ENCODE measurements at regions not wholly inside any gene's neighbourhood (a gene's known extent, or its start where the extent isn't known, plus 50 kb on each side); places are given as distances from the start of the nearest gene placed in this dataset.

GRCh38 chr4:30473225-30473624 lies 246.9 kb upstream of the PCDH7 start:
- no peak overlapping the region for H3K4me3 Mint-ChIP-seq
- H3K27me3 Mint-ChIP-seq (ENCODE audit: insufficient read depth, low read depth, poor library complexity): no peaks in the 10 kb centered on the region
- H3K27ac ChIP-seq (ENCODE audit: low read depth): no peak overlapping the region
- no peaks in the 10 kb centered on the region for H3F3A ChIP-seq (replicated peaks; ENCODE audit: low read depth)
- H3K4me2 ChIP-seq: no peak overlapping the region
- no peaks in the 10 kb centered on the region for H3K4me1 ChIP-seq (ENCODE audit: insufficient read depth)
- H3K79me2 ChIP-seq (replicated peaks; ENCODE audit: insufficient read depth): no peaks in the 10 kb centered on the region
- H2AFZ ChIP-seq: no peak overlapping the region
- ATAC-seq (no peak), DNase-seq (ENCODE audit: low spot score) (no peak)
- H4K20me1 ChIP-seq (replicated peaks; ENCODE audit: insufficient read depth): no peaks in the 10 kb centered on the region
- H3K9me2 ChIP-seq (ENCODE audit: insufficient read depth): no peaks in the 10 kb centered on the region
- H3K9me3 Mint-ChIP-seq: no peaks in the 10 kb centered on the region
- no peaks in the 10 kb centered on the region for H3K36me3 ChIP-seq (ENCODE audit: insufficient read depth)
- H3K4me1 Mint-ChIP-seq: no peaks in the 10 kb centered on the region
- no peaks in the 10 kb centered on the region for H3K36me3 Mint-ChIP-seq (ENCODE audit: low read depth)
- TF ChIP-seq NANOG (IDR thresholded peaks at IDR 0.05; ENCODE audit: borderline replicate concordance) (no peak), ETS1 (IDR thresholded peaks at IDR 0.05) (no peak), ZNF331 (CRISPR knock-in tag; IDR thresholded peaks at IDR 0.05; ENCODE audit: low read depth) (no peak), REST (IDR thresholded peaks at IDR 0.05; ENCODE audit: unreplicated experiment) (no peak), EZH2 (IDR thresholded peaks at IDR 0.05; ENCODE audit: low read depth, unreplicated experiment) (no peak), STAT1 (IDR thresholded peaks at IDR 0.05; ENCODE audit: unreplicated experiment) (no peak), ZNF114 (CRISPR knock-in tag; IDR thresholded peaks at IDR 0.05) (no peak), POLR2AphosphoS5 (IDR thresholded peaks at IDR 0.05; ENCODE audit: low read depth) (no peak), CTCF (conservative IDR thresholded peaks at IDR 0.05; ENCODE audit: low read depth in 2 of 2) (no peak), ZNF462 (CRISPR knock-in tag; IDR thresholded peaks at IDR 0.05) (no peak), CREB1 (CRISPR knock-in tag; IDR thresholded peaks at IDR 0.05; ENCODE audit: low read depth) (no peak), EZH2phosphoT487 (IDR thresholded peaks at IDR 0.05; ENCODE audit: unreplicated experiment) (no peak), JUNB (IDR thresholded peaks at IDR 0.05; ENCODE audit: unreplicated experiment) (no peak)
- no peak overlapping the region for H3K27ac Mint-ChIP-seq
- no peaks in the 10 kb centered on the region for H3K27me3 ChIP-seq (ENCODE audit: insufficient read depth)
- H3K4me3 ChIP-seq: no peak overlapping the region
